Erythroblast (primary cell): ENCODE measurements at regions not wholly inside any gene's neighbourhood (a gene's known extent, or its start where the extent isn't known, plus 50 kb on each side); places are given as distances from the start of the nearest gene placed in this dataset.

Source experiments
- GATA1 ChIP-seq: IDR thresholded peaks from 2 replicates; pipeline ENCODE4 v1.6.1; 2011; ENCODE audit warnings: low read depth, mild to moderate bottlenecking, control low read depth, low read length, moderate library complexity
- POLR2A ChIP-seq: IDR thresholded peaks from 2 replicates; pipeline ENCODE4 v1.6.1; 2011; ENCODE audit warnings: mild to moderate bottlenecking, low read length

GRCh38 chr20:16865406-16865805 is 117.2 kb downstream of the OTOR start:
- TF ChIP-seq POLR2A (no peak), GATA1 (no peak)
